ENCODE measurements at regions not wholly inside any gene's neighbourhood (a gene's known extent, or its start where the extent isn't known, plus 50 kb on each side); places are given as distances from the start of the nearest gene placed in this dataset.

- DNase-seq (ENCODE audit: extremely low spot score) = no peak
- POLR2A ChIA-PET = no interaction called here
- TF ChIP-seq, protein P1, sequence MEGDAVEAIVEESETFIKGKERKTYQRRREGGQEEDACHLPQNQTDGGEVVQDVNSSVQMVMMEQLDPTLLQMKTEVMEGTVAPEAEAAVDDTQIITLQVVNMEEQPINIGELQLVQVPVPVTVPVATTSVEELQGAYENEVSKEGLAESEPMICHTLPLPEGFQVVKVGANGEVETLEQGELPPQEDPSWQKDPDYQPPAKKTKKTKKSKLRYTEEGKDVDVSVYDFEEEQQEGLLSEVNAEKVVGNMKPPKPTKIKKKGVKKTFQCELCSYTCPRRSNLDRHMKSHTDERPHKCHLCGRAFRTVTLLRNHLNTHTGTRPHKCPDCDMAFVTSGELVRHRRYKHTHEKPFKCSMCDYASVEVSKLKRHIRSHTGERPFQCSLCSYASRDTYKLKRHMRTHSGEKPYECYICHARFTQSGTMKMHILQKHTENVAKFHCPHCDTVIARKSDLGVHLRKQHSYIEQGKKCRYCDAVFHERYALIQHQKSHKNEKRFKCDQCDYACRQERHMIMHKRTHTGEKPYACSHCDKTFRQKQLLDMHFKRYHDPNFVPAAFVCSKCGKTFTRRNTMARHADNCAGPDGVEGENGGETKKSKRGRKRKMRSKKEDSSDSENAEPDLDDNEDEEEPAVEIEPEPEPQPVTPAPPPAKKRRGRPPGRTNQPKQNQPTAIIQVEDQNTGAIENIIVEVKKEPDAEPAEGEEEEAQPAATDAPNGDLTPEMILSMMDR (IDR thresholded peaks at IDR 0.05; ENCODE audit: control extremely low read depth, extremely low read depth, low read depth, missing control alignments) = no peak
- CTCF ChIA-PET = no interaction called here
These were observed 1926.3 kb upstream of the WWC1 start for GRCh38 chr5:166365164-166365563.

DNA sequence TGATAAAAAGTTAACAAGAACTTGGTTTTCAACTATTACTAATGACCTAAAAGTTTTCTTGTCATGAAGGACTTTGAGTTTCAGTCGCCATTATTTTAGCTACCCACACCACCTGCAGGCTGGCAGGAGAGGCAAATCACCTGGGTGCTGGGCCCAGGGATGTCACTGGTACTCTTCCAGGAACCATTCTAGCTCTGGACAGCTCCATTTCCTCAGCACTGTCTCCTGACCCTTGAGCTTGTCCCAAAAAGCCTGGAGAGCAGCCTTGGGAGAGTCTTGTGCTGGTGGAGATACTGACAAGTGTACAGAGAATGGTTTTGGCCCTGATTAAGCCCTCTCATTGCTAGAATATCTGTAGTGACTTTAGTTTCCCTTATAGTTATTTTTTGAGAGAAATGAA, 1924.1 kb upstream of the WWC1 start:
- CTCF ChIA-PET = interaction anchor here (1.9 kb wide), 1 partner anchor 11 kb away, joined by 9 read pairs; no protein-coding TSS in a partner anchor
- TF ChIP-seq, protein P1 (IDR thresholded peaks at IDR 0.05; ENCODE audit: control extremely low read depth, extremely low read depth, low read depth, missing control alignments) = no peak
- POLR2A ChIA-PET = no interaction called here
- DNase-seq (ENCODE audit: extremely low spot score) = no peak

GRCh38 chr5:166369346-166369745, 1922.1 kb upstream of the WWC1 start:
- ChIA-PET CTCF (interaction anchor here (1.3 kb wide), 1 partner anchor 42 kb away, joined by 3 read pairs; no protein-coding TSS in a partner anchor), POLR2A (no interaction called here)
- no peak for DNase-seq (ENCODE audit: extremely low spot score)
- TF ChIP-seq, protein P1 (IDR thresholded peaks at IDR 0.05; ENCODE audit: control extremely low read depth, extremely low read depth, low read depth, missing control alignments) = no peak

- no peak for DNase-seq (ENCODE audit: extremely low spot score)
These were observed 1921.6 kb upstream of the WWC1 start for GRCh38 chr5:166369807-166370206.

GRCh38 chr5:166370928-166371690, 1920.3 kb upstream of the WWC1 start:
- CTCF ChIA-PET = no interaction called here
- TF ChIP-seq, protein P1 (IDR thresholded peaks at IDR 0.05; ENCODE audit: control extremely low read depth, extremely low read depth, low read depth, missing control alignments) = no peak
- DNase-seq (ENCODE audit: extremely low spot score) = no peak
- POLR2A ChIA-PET = no interaction called here

More at GRCh38 chr5:166369807-166370206, 1921.6 kb upstream of the WWC1 start:
- CTCF ChIA-PET = interaction anchor here (1.3 kb wide), 1 partner anchor 43 kb away, joined by 3 read pairs; no protein-coding TSS in a partner anchor
- TF ChIP-seq, protein P1 (IDR thresholded peaks at IDR 0.05; ENCODE audit: control extremely low read depth, extremely low read depth, low read depth, missing control alignments) = no peak
- POLR2A ChIA-PET = no interaction called here

- no peak for DNase-seq (ENCODE audit: extremely low spot score)
- POLR2A ChIA-PET = no interaction called here
- CTCF ChIA-PET = no interaction called here
- TF ChIP-seq, protein P1 (IDR thresholded peaks at IDR 0.05; ENCODE audit: control extremely low read depth, extremely low read depth, low read depth, missing control alignments) = no peak
These were observed 1917.6 kb upstream of the WWC1 start for GRCh38 chr5:166373817-166374216.

Measured in GM10248 (cell line).